Mesothelial cell of epicardium (in vitro differentiated cells): ENCODE measurements at regions not wholly inside any gene's neighbourhood (a gene's known extent, or its start where the extent isn't known, plus 50 kb on each side); places are given as distances from the start of the nearest gene placed in this dataset.
"Not testable (repeated sequence)": the region's sequence is repeated elsewhere in the genome, so short reads cannot be mapped to it uniquely, and the experiment has no call there.

ENCODE experiments used
- DNase-seq, 2 experiments: peaks; one replicate each; pipeline ENCODE4 v3.0.0; 2021; ENCODE audit warnings: low spot score in 2 of 2; ENCODE audit not compliant: unreplicated experiment in 2 of 2
- H3K27ac Mint-ChIP-seq: 2 replicates; pipeline ENCODE4 v1.8.0; 2021; ENCODE audit warnings: mixed read lengths
- H3K27me3 Mint-ChIP-seq: 2 replicates; pipeline ENCODE4 v1.8.0; 2021; ENCODE audit warnings: low read depth, mixed read lengths
- H3K36me3 Mint-ChIP-seq: 2 replicates; pipeline ENCODE4 v1.8.0; 2021; ENCODE audit warnings: mixed read lengths
- H3K4me1 Mint-ChIP-seq: 2 replicates; pipeline ENCODE4 v1.8.0; 2021; ENCODE audit warnings: mixed read lengths
- H3K4me3 Mint-ChIP-seq: 2 replicates; pipeline ENCODE4 v1.8.0; 2021; ENCODE audit warnings: mild to moderate bottlenecking, moderate library complexity, mixed read lengths
- H3K9me3 Mint-ChIP-seq: 2 replicates; pipeline ENCODE4 v1.8.0; 2021; ENCODE audit warnings: mixed read lengths
- TF ChIP-seq, protein P1 (sequence below): fragments of 200-600 bp; sonication (generic); IDR thresholded peaks from one replicate; pipeline ENCODE4 v1.5.0; 2021; ENCODE audit warnings: antibody characterized with exemption; ENCODE audit not compliant: unreplicated experiment

GRCh38 chr3:35438101-35438500, 201.2 kb upstream of the ARPP21 start:
- Mint-ChIP-seq H3K36me3 (no peaks in the 10 kb centered on the region), H3K4me1 (peaks cover 8% of the 10 kb centered on the region), H3K27ac (no peak overlapping the region), H3K9me3 (peaks cover 13% of the 10 kb centered on the region), H3K27me3 (no peaks in the 10 kb centered on the region), H3K4me3 (no peak overlapping the region)
- TF ChIP-seq, protein P1, sequence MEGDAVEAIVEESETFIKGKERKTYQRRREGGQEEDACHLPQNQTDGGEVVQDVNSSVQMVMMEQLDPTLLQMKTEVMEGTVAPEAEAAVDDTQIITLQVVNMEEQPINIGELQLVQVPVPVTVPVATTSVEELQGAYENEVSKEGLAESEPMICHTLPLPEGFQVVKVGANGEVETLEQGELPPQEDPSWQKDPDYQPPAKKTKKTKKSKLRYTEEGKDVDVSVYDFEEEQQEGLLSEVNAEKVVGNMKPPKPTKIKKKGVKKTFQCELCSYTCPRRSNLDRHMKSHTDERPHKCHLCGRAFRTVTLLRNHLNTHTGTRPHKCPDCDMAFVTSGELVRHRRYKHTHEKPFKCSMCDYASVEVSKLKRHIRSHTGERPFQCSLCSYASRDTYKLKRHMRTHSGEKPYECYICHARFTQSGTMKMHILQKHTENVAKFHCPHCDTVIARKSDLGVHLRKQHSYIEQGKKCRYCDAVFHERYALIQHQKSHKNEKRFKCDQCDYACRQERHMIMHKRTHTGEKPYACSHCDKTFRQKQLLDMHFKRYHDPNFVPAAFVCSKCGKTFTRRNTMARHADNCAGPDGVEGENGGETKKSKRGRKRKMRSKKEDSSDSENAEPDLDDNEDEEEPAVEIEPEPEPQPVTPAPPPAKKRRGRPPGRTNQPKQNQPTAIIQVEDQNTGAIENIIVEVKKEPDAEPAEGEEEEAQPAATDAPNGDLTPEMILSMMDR = no peak
- DNase-seq = no peak

DNA sequence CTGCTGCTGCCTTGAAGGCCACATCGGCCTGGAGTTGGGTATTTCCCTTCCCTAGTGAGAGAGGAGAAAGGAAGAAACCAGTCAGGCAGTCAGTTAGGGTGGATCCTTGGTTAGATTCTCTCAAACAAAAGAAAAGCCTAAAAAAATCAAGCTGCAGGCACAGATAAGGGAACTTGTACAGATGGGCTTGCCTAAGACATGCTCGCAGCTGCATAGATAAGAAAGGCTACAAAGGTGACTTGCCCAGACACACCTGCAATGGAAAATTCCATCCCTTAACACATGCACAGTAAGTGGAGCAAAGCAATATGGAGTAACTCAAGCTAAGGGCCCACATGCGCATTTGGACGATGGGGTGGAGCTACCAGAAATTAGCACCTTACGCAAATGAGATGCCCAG, 199.7 kb upstream of the ARPP21 start:
- peaks cover 8% of the 10 kb centered on the region for H3K4me1 Mint-ChIP-seq
- H3K27ac Mint-ChIP-seq = no peak overlapping the region
- H3K4me3 Mint-ChIP-seq = no peak overlapping the region
- TF ChIP-seq, protein P1 = no peak
- peaks cover 11% of the 10 kb centered on the region for H3K9me3 Mint-ChIP-seq
- H3K36me3 Mint-ChIP-seq = no peaks in the 10 kb centered on the region
- DNase-seq = no peak
- H3K27me3 Mint-ChIP-seq = no peaks in the 10 kb centered on the region

GRCh38 chr3:35440826-35441225, 198.5 kb upstream of the ARPP21 start:
- Mint-ChIP-seq H3K36me3 (no peaks in the 10 kb centered on the region), H3K27me3 (no peaks in the 10 kb centered on the region), H3K9me3 (peaks cover 5% of the 10 kb centered on the region), H3K27ac (no peak overlapping the region), H3K4me3 (no peak overlapping the region), H3K4me1 (peaks cover 8% of the 10 kb centered on the region)
- DNase-seq = no peak
- TF ChIP-seq, protein P1 = no peak

DNA sequence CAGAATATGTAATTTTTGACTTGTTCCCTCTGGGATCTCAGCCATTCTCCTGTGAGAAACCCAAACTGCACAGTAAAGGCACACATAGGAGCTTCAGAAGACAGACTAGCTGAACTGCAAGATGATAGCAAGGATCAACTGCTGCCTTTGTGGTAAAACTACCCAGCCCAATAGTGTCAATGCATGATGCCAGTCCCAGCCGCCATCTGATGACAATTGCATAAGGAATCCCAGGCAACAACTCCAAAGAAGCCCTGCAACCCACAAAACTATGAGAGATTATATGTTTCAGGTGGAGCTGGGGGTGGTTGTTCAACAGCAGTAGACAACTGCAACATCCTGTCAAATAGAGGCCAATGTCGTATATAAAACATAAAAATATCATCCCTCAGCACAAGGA, 192.4 kb upstream of the ARPP21 start:
- no peaks in the 10 kb centered on the region for H3K27me3 Mint-ChIP-seq
- TF ChIP-seq, protein P1 = no peak
- H3K9me3 Mint-ChIP-seq = no peaks in the 10 kb centered on the region
- H3K4me3 Mint-ChIP-seq = no peak overlapping the region
- no peaks in the 10 kb centered on the region for H3K36me3 Mint-ChIP-seq
- H3K4me1 Mint-ChIP-seq = peaks cover 10% of the 10 kb centered on the region
- no peak overlapping the region for H3K27ac Mint-ChIP-seq
- no peak for DNase-seq

DNA sequence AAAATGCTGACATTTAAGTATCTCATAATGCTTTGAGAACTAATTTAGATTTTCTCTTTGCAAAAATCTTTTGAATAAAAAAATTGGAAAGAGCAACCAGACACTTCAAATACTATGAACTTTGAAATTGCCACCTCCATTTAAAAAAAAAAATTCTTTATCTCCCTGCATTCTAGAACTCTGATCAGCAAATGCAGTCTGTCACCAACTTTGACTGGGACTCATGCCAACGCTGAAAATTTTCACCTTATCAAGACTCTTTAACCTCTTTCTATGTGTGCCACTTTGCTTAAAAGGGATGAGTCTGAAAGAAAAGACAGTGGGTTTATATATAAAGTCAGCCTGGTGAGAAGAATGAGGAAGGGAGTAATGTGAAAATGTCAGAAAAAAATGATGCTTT, 191.2 kb upstream of the ARPP21 start:
- Mint-ChIP-seq H3K4me1 (peaks cover 10% of the 10 kb centered on the region), H3K27ac (peak overlapping the region; percentile 15), H3K4me3 (no peak overlapping the region), H3K9me3 (no peaks in the 10 kb centered on the region), H3K27me3 (no peaks in the 10 kb centered on the region), H3K36me3 (no peaks in the 10 kb centered on the region)
- no peak for DNase-seq
- TF ChIP-seq, protein P1 = no peak

GRCh38 chr3:35448681-35449080, 190.6 kb upstream of the ARPP21 start:
- peaks cover 10% of the 10 kb centered on the region for H3K4me1 Mint-ChIP-seq
- TF ChIP-seq, protein P1 = no peak
- no peak overlapping the region for H3K4me3 Mint-ChIP-seq
- peaks cover 4% of the 10 kb centered on the region for H3K9me3 Mint-ChIP-seq
- no peak for DNase-seq
- H3K36me3 Mint-ChIP-seq = peaks cover under 1% of the 10 kb centered on the region
- H3K27me3 Mint-ChIP-seq = no peaks in the 10 kb centered on the region
- peak overlapping the region; percentile 15 for H3K27ac Mint-ChIP-seq

DNA sequence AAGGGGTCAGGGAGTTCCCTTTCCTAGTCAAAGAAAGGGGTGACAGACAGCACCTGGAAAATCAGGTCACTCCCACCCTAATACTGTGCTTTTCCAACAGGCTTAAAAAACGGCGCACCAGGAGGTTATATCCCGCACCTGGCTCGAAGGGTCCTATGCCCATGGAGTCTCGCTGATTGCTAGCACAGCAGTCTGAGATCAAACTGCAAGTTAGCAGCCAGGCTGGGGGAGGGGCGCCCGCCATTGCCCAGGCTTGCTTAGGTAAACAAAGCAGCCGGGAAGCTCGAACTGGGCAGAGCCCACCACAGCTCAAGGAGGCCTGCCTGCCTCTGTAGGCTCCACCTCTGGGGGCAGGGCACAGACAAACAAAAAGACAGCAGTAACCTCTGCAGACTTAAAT, 184.5 kb upstream of the ARPP21 start:
- H3K27ac Mint-ChIP-seq, H3K4me1 Mint-ChIP-seq, H3K36me3 Mint-ChIP-seq, H3K4me3 Mint-ChIP-seq, DNase-seq, H3K27me3 Mint-ChIP-seq: not testable (repeated sequence)
- H3K9me3 Mint-ChIP-seq = peaks cover 46% of the 10 kb centered on the region
